ENCODE measurements at regions not wholly inside any gene's neighbourhood (a gene's known extent, or its start where the extent isn't known, plus 50 kb on each side); places are given as distances from the start of the nearest gene placed in this dataset.
"Not testable (repeated sequence)": the region's sequence is repeated elsewhere in the genome, so short reads cannot be mapped to it uniquely, and the experiment has no call there.

GRCh38 chr3:13248640-13249039, 171.5 kb downstream of the NUP210 start:
- no peak for DNase-seq

GRCh38 chr3:13245615-13245978, 172.4 kb upstream of the IQSEC1 start:
- DNase-seq, result no peak

GRCh38 chr3:13243586-13243985, 170.4 kb upstream of the IQSEC1 start:
- no peak for DNase-seq

GRCh38 chr3:13242364-13242737, 169.1 kb upstream of the IQSEC1 start:
- DNase-seq, result no peak

GRCh38 chr3:13241621-13242363, 168.6 kb upstream of the IQSEC1 start:
- no peak for DNase-seq

GRCh38 chr3:13240928-13241618, 167.8 kb upstream of the IQSEC1 start:
- no peak for DNase-seq

GRCh38 chr3:13239467-13239760, 166.2 kb upstream of the IQSEC1 start:
- no peak for DNase-seq

- DNase-seq, result no peak
Measured at GRCh38 chr3:13238687-13239466, 165.6 kb upstream of the IQSEC1 start.

GRCh38 chr3:13237776-13238490, 164.7 kb upstream of the IQSEC1 start:
- DNase-seq, result no peak

- no peak for DNase-seq
Measured at GRCh38 chr3:13236557-13237173, 163.4 kb upstream of the IQSEC1 start.

GRCh38 chr3:13235897-13236296, 162.7 kb upstream of the IQSEC1 start:
- DNase-seq, result no peak

GRCh38 chr3:13235079-13235478, 161.8 kb upstream of the IQSEC1 start:
- DNase-seq, result no peak

GRCh38 chr3:13234666-13235065, 161.4 kb upstream of the IQSEC1 start:
- DNase-seq, result no peak

- peak in 1 of 2 donors; percentile 13 for DNase-seq
Measured at GRCh38 chr3:13233487-13234485, 160.6 kb upstream of the IQSEC1 start.

- no peak for DNase-seq
Measured at GRCh38 chr3:13231781-13232666, 158.8 kb upstream of the IQSEC1 start.

- no peak for DNase-seq
Measured at GRCh38 chr3:13229273-13229949, 156.2 kb upstream of the IQSEC1 start.

GRCh38 chr3:13228584-13228983, 155.4 kb upstream of the IQSEC1 start:
- no peak for DNase-seq

- not testable (repeated sequence) for DNase-seq
Measured at GRCh38 chr3:13228169-13228568, 154.9 kb upstream of the IQSEC1 start.
